ENCODE measurements at regions not wholly inside any gene's neighbourhood (a gene's known extent, or its start where the extent isn't known, plus 50 kb on each side); places are given as distances from the start of the nearest gene placed in this dataset.
"Not testable (repeated sequence)": the region's sequence is repeated elsewhere in the genome, so short reads cannot be mapped to it uniquely, and the experiment has no call there.

- Histone ChIP-seq H3K4me3 (ENCODE audit: low read depth, low read length) (no peak overlapping the region), H2AFZ (ENCODE audit: low read length, unreplicated experiment) (no peak overlapping the region), H3K79me2 (ENCODE audit: control insufficient read depth, insufficient read depth, low read length, unreplicated experiment) (no peaks in the 10 kb centered on the region), H3K4me1 (ENCODE audit: control insufficient read depth, insufficient read depth, low read length, unreplicated experiment) (no peaks in the 10 kb centered on the region), H3K36me3 (ENCODE audit: insufficient read depth, low read length) (no peaks in the 10 kb centered on the region), H3K27me3 (ENCODE audit: insufficient read depth, low read length) (no peaks in the 10 kb centered on the region), H3K27ac (ENCODE audit: low read depth, low read length) (no peak overlapping the region)
Measured at GRCh38 chr13:58379221-58379620, 747.7 kb downstream of the PCDH17 start.

GRCh38 chr13:58385336-58385735, 753.8 kb downstream of the PCDH17 start:
- H3K4me1 ChIP-seq (ENCODE audit: control insufficient read depth, insufficient read depth, low read length, unreplicated experiment); H3K27ac ChIP-seq (ENCODE audit: low read depth, low read length); H3K36me3 ChIP-seq (ENCODE audit: insufficient read depth, low read length); H3K27me3 ChIP-seq (ENCODE audit: insufficient read depth, low read length); H2AFZ ChIP-seq (ENCODE audit: low read length, unreplicated experiment); H3K79me2 ChIP-seq (ENCODE audit: control insufficient read depth, insufficient read depth, low read length, unreplicated experiment); H3K4me3 ChIP-seq (ENCODE audit: low read depth, low read length): not testable (repeated sequence)

DNA sequence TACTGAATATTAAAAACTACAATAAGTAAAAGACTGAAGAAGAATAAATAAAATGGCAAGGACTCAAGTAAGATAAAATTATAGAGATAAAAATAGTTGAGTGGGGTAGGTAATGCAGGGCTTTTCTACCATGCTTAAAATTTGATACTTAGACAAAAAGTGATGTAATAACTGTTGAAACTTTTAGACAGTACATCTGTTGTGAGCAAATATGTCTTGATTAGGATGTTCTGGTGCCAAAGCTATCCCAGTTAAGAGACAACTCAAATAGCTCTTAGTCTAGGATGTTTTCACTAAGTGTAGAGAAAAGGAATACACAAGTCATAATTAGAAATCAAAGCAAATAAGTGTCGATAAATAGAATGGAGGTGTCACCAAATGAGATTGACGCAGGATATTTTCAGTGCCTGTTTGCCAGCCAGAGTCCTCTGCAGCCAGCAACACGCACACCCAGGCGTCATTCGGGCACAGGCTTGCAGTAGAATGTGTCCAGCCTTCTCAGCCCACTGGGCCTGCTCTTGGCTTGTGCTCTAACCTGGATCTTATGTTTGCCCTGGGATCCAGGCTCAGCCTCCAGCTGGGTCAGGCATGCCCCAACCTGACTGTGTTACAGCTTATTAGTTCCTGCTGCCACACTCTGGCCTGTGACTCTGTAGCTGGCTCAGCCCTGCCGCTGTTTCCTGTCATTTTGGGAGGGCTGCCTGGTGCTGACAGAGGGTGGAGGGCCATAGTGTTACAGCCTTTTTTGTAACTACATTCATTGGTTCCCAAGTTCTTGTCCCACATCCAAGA, 766.2 kb downstream of the PCDH17 start:
- no peaks in the 10 kb centered on the region for H3K79me2 ChIP-seq (ENCODE audit: control insufficient read depth, insufficient read depth, low read length, unreplicated experiment)
- no peak overlapping the region for H2AFZ ChIP-seq (ENCODE audit: low read length, unreplicated experiment)
- H3K4me3 ChIP-seq (ENCODE audit: low read depth, low read length), result no peak overlapping the region
- no peak overlapping the region for H3K27ac ChIP-seq (ENCODE audit: low read depth, low read length)
- H3K27me3 ChIP-seq (ENCODE audit: insufficient read depth, low read length), result no peaks in the 10 kb centered on the region
- H3K4me1 ChIP-seq (ENCODE audit: control insufficient read depth, insufficient read depth, low read length, unreplicated experiment), result no peaks in the 10 kb centered on the region
- no peaks in the 10 kb centered on the region for H3K36me3 ChIP-seq (ENCODE audit: insufficient read depth, low read length)

GRCh38 chr13:58399263-58399662, 767.7 kb downstream of the PCDH17 start:
- no peaks in the 10 kb centered on the region for H3K36me3 ChIP-seq (ENCODE audit: insufficient read depth, low read length)
- no peak overlapping the region for H3K27ac ChIP-seq (ENCODE audit: low read depth, low read length)
- no peak overlapping the region for H2AFZ ChIP-seq (ENCODE audit: low read length, unreplicated experiment)
- no peaks in the 10 kb centered on the region for H3K4me1 ChIP-seq (ENCODE audit: control insufficient read depth, insufficient read depth, low read length, unreplicated experiment)
- H3K4me3 ChIP-seq (ENCODE audit: low read depth, low read length), result no peak overlapping the region
- no peaks in the 10 kb centered on the region for H3K27me3 ChIP-seq (ENCODE audit: insufficient read depth, low read length)
- no peaks in the 10 kb centered on the region for H3K79me2 ChIP-seq (ENCODE audit: control insufficient read depth, insufficient read depth, low read length, unreplicated experiment)

DNA sequence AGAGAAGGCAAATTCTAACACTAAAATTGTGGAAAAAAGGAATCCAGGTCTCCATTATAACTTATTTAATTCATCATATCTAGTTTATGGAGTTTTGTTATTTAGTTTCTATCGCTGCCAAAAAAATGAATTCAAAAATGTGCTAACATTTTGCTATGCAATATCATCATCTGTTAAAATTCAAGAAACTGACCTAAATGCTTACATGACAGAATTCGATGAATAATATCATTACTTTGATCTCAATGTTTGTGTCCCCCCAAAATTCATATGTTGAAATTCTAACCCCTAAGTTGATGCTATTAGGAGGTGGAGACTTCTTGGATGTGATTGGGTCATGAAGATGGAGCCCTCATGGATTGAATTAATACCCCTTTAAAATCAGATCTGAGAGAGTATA, 775.0 kb downstream of the PCDH17 start:
- Histone ChIP-seq H3K4me1 (ENCODE audit: control insufficient read depth, insufficient read depth, low read length, unreplicated experiment) (no peaks in the 10 kb centered on the region), H2AFZ (ENCODE audit: low read length, unreplicated experiment) (no peak overlapping the region), H3K4me3 (ENCODE audit: low read depth, low read length) (no peak overlapping the region), H3K27me3 (ENCODE audit: insufficient read depth, low read length) (no peaks in the 10 kb centered on the region), H3K27ac (ENCODE audit: low read depth, low read length) (no peak overlapping the region), H3K36me3 (ENCODE audit: insufficient read depth, low read length) (no peaks in the 10 kb centered on the region), H3K79me2 (ENCODE audit: control insufficient read depth, insufficient read depth, low read length, unreplicated experiment) (no peaks in the 10 kb centered on the region)

DNA sequence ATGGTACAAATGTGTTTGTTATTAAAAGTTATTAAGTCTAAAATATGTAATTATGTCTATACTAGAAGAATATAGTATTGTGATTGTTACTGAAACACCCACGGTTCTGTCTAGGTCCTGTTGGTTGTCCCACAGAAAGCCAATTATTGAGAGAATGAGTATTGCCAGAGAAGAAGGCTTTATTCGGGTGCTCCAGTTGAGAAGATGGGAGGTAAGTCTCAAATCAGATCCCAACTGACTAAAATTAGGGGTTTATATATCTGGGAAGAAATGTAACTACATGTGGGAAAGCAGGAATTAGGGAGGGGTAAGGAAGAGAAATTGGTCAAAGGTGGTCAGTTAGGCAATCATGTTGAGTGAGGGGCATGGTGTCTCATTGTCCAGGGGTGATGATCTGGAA, 798.4 kb downstream of the PCDH17 start:
- Histone ChIP-seq H3K27ac (ENCODE audit: low read depth, low read length) (no peak overlapping the region), H3K36me3 (ENCODE audit: insufficient read depth, low read length) (no peaks in the 10 kb centered on the region), H3K4me1 (ENCODE audit: control insufficient read depth, insufficient read depth, low read length, unreplicated experiment) (no peaks in the 10 kb centered on the region), H3K4me3 (ENCODE audit: low read depth, low read length) (no peak overlapping the region), H3K79me2 (ENCODE audit: control insufficient read depth, insufficient read depth, low read length, unreplicated experiment) (no peaks in the 10 kb centered on the region), H3K27me3 (ENCODE audit: insufficient read depth, low read length) (no peaks in the 10 kb centered on the region), H2AFZ (ENCODE audit: low read length, unreplicated experiment) (no peak overlapping the region)

DNA sequence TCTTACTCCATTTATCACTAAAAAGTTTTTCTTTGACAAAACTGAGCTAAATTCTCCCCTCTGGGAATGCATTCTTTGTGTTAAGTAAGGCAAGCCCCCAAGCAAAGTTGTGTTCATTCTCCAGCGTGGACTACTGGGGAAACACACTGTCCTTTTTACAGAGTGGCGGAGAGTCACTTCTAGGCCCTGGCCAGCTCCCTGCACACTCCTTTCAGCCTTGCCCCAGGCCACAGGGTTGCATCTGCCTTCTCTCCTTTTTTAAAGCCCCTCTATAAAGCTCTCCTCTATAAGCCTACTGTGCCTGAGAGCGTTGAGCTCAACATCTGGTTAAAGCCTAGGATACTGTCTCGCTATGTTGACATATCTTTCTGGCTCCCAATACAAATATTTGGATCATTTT, 803.4 kb downstream of the PCDH17 start:
- Histone ChIP-seq H3K4me3 (ENCODE audit: low read depth, low read length) (no peak overlapping the region), H3K27me3 (ENCODE audit: insufficient read depth, low read length) (no peaks in the 10 kb centered on the region), H2AFZ (ENCODE audit: low read length, unreplicated experiment) (no peak overlapping the region), H3K79me2 (ENCODE audit: control insufficient read depth, insufficient read depth, low read length, unreplicated experiment) (no peaks in the 10 kb centered on the region), H3K4me1 (ENCODE audit: control insufficient read depth, insufficient read depth, low read length, unreplicated experiment) (no peaks in the 10 kb centered on the region), H3K36me3 (ENCODE audit: insufficient read depth, low read length) (no peaks in the 10 kb centered on the region), H3K27ac (ENCODE audit: low read depth, low read length) (no peak overlapping the region)

DNA sequence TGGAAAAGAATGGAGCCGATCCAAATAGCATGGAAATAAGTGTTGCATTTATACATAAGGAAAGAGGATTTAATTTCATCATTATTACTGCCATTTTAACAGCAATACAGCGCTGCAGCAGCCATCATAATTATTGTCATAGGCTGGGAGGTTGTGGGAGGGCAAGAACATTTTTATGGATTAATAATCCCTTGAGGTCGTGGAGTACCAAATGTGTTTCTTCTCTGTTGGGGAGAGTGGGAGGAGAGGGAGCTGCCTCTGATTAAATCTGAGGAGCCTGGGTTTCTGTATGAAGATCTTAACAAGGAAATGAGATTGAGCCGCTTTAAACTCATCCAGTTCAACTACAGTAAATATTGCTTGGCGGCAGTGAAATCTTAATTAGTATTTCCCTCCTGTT, 805.9 kb downstream of the PCDH17 start:
- Histone ChIP-seq H3K27me3 (ENCODE audit: insufficient read depth, low read length) (no peaks in the 10 kb centered on the region), H3K27ac (ENCODE audit: low read depth, low read length) (no peak overlapping the region), H3K36me3 (ENCODE audit: insufficient read depth, low read length) (no peaks in the 10 kb centered on the region), H3K4me3 (ENCODE audit: low read depth, low read length) (no peak overlapping the region), H2AFZ (ENCODE audit: low read length, unreplicated experiment) (no peak overlapping the region), H3K79me2 (ENCODE audit: control insufficient read depth, insufficient read depth, low read length, unreplicated experiment) (no peaks in the 10 kb centered on the region), H3K4me1 (ENCODE audit: control insufficient read depth, insufficient read depth, low read length, unreplicated experiment) (no peaks in the 10 kb centered on the region)

DNA sequence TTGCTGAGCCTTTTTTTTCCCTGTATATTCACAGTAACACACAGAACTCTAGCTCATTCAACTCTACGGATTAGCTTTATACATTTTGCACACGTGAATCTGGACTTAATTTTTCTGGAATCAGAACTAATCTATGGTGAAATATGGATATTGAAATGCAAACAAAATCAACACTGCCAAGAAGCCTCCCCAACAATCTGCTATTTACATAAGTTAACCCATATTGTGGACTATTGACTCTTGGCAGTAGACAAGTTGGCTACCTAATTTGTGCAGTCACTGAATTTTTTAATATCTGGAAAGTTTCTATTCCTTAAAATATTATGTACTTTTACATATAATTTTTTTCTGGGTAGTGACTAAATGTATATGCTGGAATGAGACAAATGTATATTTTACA, 815.4 kb downstream of the PCDH17 start:
- H3K79me2 ChIP-seq (ENCODE audit: control insufficient read depth, insufficient read depth, low read length, unreplicated experiment), result no peaks in the 10 kb centered on the region
- no peak overlapping the region for H3K4me3 ChIP-seq (ENCODE audit: low read depth, low read length)
- no peaks in the 10 kb centered on the region for H3K4me1 ChIP-seq (ENCODE audit: control insufficient read depth, insufficient read depth, low read length, unreplicated experiment)
- no peak overlapping the region for H3K27ac ChIP-seq (ENCODE audit: low read depth, low read length)
- H2AFZ ChIP-seq (ENCODE audit: low read length, unreplicated experiment), result no peak overlapping the region
- no peaks in the 10 kb centered on the region for H3K36me3 ChIP-seq (ENCODE audit: insufficient read depth, low read length)
- H3K27me3 ChIP-seq (ENCODE audit: insufficient read depth, low read length), result no peaks in the 10 kb centered on the region

DNA sequence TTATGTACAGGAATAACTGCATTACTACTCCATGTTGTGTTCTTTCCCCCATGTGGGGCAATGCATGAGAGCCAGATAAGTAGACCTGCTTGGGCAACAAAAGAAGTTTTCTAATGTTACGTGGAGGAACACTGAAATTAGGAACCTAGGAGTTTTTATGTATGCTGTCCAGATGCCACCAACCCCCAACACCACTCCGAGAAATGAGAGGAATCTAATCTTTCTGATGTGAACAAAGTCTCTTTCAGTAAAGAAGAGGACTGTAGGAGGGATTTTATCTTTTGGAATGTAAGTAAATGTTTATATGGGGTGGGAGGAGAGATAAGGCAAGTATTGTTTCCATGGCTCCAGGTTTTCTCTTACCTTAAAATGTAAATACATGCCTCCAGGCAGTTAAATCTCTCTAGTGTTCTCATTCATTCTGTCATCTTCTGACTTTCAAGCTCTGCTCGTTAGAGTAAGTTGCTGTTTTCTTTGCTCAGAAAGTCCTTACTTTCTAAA, 820.6 kb downstream of the PCDH17 start:
- H3K27ac ChIP-seq (ENCODE audit: low read depth, low read length), result no peak overlapping the region
- H3K36me3 ChIP-seq (ENCODE audit: insufficient read depth, low read length), result no peaks in the 10 kb centered on the region
- H3K4me1 ChIP-seq (ENCODE audit: control insufficient read depth, insufficient read depth, low read length, unreplicated experiment), result no peaks in the 10 kb centered on the region
- no peak overlapping the region for H3K4me3 ChIP-seq (ENCODE audit: low read depth, low read length)
- H3K79me2 ChIP-seq (ENCODE audit: control insufficient read depth, insufficient read depth, low read length, unreplicated experiment), result no peaks in the 10 kb centered on the region
- no peak overlapping the region for H2AFZ ChIP-seq (ENCODE audit: low read length, unreplicated experiment)
- H3K27me3 ChIP-seq (ENCODE audit: insufficient read depth, low read length), result no peaks in the 10 kb centered on the region

- no peaks in the 10 kb centered on the region for H3K79me2 ChIP-seq (ENCODE audit: control insufficient read depth, insufficient read depth, low read length, unreplicated experiment)
- H3K27ac ChIP-seq (ENCODE audit: low read depth, low read length), result no peak overlapping the region
- H2AFZ ChIP-seq (ENCODE audit: low read length, unreplicated experiment), result no peak overlapping the region
- H3K4me3 ChIP-seq (ENCODE audit: low read depth, low read length), result no peak overlapping the region
- H3K4me1 ChIP-seq (ENCODE audit: control insufficient read depth, insufficient read depth, low read length, unreplicated experiment), result no peaks in the 10 kb centered on the region
- H3K36me3 ChIP-seq (ENCODE audit: insufficient read depth, low read length), result no peaks in the 10 kb centered on the region
- no peaks in the 10 kb centered on the region for H3K27me3 ChIP-seq (ENCODE audit: insufficient read depth, low read length)
Measured at GRCh38 chr13:58455094-58455493, 823.5 kb downstream of the PCDH17 start.
